GM12892 (cell line): ENCODE measurements at regions not wholly inside any gene's neighbourhood (a gene's known extent, or its start where the extent isn't known, plus 50 kb on each side); places are given as distances from the start of the nearest gene placed in this dataset.
"Not testable (repeated sequence)": the region's sequence is repeated elsewhere in the genome, so short reads cannot be mapped to it uniquely, and the experiment has no call there.

Experiments
- DNase-seq: peaks from one replicate; pipeline ENCODE4 v3.0.0; 2011; ENCODE audit not compliant: insufficient read length
- FAIRE-seq: peaks from 2 replicates; lab custom pipeline; 2011; peaks lifted over from hg19 to GRCh38; lab: Jason Lieb, UNC
- POLR2A ChIP-seq: IDR thresholded peaks from 2 replicates; pipeline ENCODE4 v1.6.1; 2011; ENCODE audit warnings: low read depth, low read length, control low read depth
- POLR2AphosphoS5 ChIP-seq: IDR thresholded peaks from 2 replicates; pipeline ENCODE4 v1.6.1; 2011; ENCODE audit warnings: low read depth, low read length, control low read depth
- TAF1 ChIP-seq: IDR thresholded peaks from 2 replicates; pipeline ENCODE4 v1.6.1; 2011; ENCODE audit warnings: low read depth, mild to moderate bottlenecking, control low read depth, low read length, borderline replicate concordance

GRCh38 chr19:37303591-37304171 is 67.2 kb upstream of the ZNF527 start:
- TF ChIP-seq POLR2AphosphoS5 (no peak), TAF1 (no peak), POLR2A (no peak)
- no peak for FAIRE-seq
- DNase-seq = no peak

GRCh38 chr19:37304190-37304883 is 66.6 kb upstream of the ZNF527 start:
- DNase-seq = no peak
- TF ChIP-seq POLR2A (no peak), POLR2AphosphoS5 (no peak), TAF1 (no peak)
- no peak for FAIRE-seq

- DNase-seq (no peak), FAIRE-seq (no peak)
- TF ChIP-seq POLR2AphosphoS5 (no peak), TAF1 (no peak), POLR2A (no peak)
These were observed 66.0 kb upstream of the ZNF527 start for GRCh38 chr19:37304884-37305255.

- TF ChIP-seq POLR2A = no peak
- no peak for TF ChIP-seq POLR2AphosphoS5
- TF ChIP-seq TAF1 = no peak
- DNase-seq (no peak), FAIRE-seq (no peak)
These were observed 64.4 kb upstream of the ZNF527 start for GRCh38 chr19:37306383-37306963.

- DNase-seq = no peak
- no peak for FAIRE-seq
- no peak for TF ChIP-seq POLR2A
- no peak for TF ChIP-seq TAF1
- TF ChIP-seq POLR2AphosphoS5 = no peak
These were observed 60.9 kb upstream of the ZNF527 start for GRCh38 chr19:37309834-37310575.

GRCh38 chr19:37312531-37313334 is 58.2 kb upstream of the ZNF527 start:
- DNase-seq, FAIRE-seq: not testable (repeated sequence)

- TF ChIP-seq POLR2A (no peak), POLR2AphosphoS5 (no peak), TAF1 (no peak)
- DNase-seq (no peak), FAIRE-seq (no peak)
These were observed 57.6 kb upstream of the ZNF527 start for GRCh38 chr19:37313335-37313627.

- peak; percentile 99 for FAIRE-seq
- peak; percentile 92 for TF ChIP-seq TAF1
- TF ChIP-seq POLR2A = peak; percentile 93
- peak; percentile 91 for TF ChIP-seq POLR2AphosphoS5
- DNase-seq = peak; percentile 77
These were observed 53.3 kb upstream of the ZNF527 start for GRCh38 chr19:37317403-37318209.

GRCh38 chr19:37320988-37321387 is 49.9 kb upstream of the ZNF527 start:
- not testable (repeated sequence) for FAIRE-seq, DNase-seq
